Esophagus mucosa (tissue), 1 donor: ENCODE measurements at regions not wholly inside any gene's neighbourhood (a gene's known extent, or its start where the extent isn't known, plus 50 kb on each side); places are given as distances from the start of the nearest gene placed in this dataset.
"Not testable (repeated sequence)": the region's sequence is repeated elsewhere in the genome, so short reads cannot be mapped to it uniquely, and the experiment has no call there.

Source experiments
- ATAC-seq: fragments of 200-7000 bp; cut with Tn5 transposase; one replicate; pipeline ENCODE4 v1.9.1; 2020
- donor health status: DM: yes; HTN: yes; CAD: no.

GRCh38 chrX:40371376-40371775 lies 209.4 kb upstream of the ATP6AP2 start:
- no peak for ATAC-seq

DNA sequence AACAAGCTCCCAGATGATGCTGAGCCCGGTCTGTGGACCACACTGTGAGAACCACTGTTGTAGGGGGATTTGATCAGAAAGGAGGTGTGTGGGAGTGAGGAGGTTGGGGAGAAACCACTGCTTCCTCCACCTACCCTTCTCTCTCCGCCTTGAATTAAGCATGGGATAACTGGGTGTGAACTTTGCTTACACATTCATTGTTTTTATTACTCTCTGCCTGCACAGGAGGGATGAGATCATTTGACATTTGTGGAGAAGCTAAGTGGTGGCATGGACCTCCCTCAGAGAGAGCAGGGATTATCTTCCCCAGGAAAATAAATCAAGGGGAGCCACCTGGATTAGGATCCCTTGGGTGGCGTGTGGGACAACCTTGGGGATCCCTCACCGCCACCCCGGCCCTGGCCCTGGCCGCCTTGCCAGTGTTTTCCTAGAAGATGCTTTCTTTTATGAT lies 212.1 kb upstream of the ATP6AP2 start:
- no peak for ATAC-seq

DNA sequence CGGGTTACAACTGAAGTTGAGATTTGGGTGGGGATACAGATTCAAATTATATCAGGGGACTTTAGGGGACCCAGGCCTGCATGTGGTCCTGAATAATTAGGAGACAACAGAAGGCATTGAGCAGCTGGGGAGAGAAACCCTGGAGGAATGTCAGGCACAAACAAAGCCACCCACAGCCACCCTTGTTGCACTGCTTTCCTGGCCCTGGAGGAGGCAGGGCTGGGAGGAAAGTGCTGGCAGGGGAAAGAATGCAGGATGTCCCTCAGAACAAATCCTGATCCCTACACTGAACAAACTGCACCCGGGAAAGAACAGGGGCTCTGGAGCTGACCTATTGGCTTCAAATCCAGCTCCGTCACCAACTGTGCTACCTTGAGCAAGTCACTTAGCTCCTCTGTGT lies 214.1 kb upstream of the ATP6AP2 start:
- no peak for ATAC-seq

- not testable (repeated sequence) for ATAC-seq
These were observed 218.5 kb upstream of the ATP6AP2 start for GRCh38 chrX:40362291-40362690.

DNA sequence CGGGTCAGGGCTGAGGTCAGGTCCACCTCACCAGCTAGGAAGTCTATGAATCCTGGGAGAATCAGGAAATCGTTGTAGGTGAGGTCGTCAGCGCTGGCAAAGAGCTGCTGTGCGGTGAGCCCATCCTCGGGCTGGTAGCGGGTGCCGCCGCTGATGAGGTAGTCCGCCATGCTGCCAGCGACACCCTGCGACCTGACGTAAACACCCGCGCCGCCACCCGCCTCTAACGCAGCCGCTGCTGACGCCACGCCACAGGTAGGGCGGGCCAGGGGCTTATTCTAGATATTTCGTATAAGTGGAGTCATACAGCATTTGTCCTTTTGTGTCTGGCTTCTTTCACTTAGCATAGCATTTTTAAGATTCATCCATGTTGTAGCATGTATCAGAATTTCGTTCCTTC lies 220.2 kb upstream of the ATP6AP2 start:
- ATAC-seq, result no peak

- no peak for ATAC-seq
These were observed 221.2 kb upstream of the ATP6AP2 start for GRCh38 chrX:40359593-40359992.

GRCh38 chrX:40358994-40359393 lies 221.8 kb upstream of the ATP6AP2 start:
- no peak for ATAC-seq

- no peak for ATAC-seq
These were observed 231.5 kb upstream of the ATP6AP2 start for GRCh38 chrX:40349251-40349650.

DNA sequence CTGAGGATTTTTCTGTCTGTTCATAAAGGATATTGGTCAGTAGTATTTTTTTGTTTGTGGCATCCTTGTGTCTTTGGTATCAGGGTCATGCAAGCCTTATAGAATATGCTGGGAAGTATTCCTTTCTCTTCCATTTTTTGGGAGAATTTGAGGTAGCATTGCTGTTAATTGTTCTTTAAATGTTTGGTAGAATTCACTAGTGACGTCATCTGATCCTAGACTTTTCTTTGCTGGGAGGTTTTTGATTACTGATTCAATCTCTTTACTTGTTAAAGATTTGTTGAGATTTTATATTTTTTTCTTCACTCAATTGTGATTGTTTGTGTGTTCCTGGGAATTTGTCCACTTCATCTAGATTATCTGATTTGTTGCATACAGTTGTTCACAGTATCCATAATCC lies 234.4 kb upstream of the ATP6AP2 start:
- ATAC-seq, result no peak

DNA sequence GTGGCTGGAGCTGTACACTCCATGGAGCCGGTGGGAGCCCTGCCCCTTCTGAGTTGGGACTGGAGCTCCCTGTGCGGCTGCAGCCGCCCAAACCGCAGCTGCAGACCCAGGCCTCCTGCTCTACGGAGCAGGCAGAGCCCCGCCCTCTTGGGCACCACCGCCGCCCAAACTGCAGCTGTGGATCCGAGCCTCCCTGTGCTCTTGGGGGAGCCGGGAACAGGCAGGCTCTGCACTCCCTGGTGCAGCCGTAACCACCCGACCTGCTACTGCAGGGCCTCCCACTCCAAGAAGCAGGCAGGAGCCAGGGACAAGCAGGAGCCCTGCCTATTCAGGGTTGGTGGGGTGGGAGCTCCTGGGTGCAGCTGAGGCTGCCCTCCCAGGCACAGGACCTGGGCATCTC lies 237.5 kb upstream of the ATP6AP2 start:
- no peak for ATAC-seq

- no peak for ATAC-seq
These were observed 240.7 kb upstream of the ATP6AP2 start for GRCh38 chrX:40340116-40340515.

DNA sequence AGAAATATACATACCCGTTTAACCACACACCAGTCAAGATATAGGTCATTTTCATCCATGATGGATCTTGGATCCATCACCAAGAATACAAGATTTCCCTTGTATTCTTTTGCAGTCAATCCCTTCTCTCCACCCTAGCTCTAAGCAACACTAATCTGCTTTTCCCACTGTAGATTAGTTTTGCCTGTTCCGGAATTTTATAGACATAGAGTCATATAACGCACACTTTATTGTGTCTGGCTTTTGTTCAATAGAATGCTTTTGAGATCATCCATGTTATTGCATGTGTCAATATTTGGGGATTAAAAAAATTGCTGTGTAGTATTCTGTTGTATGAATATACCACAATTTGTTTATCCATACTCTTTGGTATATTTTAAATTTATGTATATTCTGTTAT lies 235.6 kb upstream of the BCOR start:
- ATAC-seq, result no peak

DNA sequence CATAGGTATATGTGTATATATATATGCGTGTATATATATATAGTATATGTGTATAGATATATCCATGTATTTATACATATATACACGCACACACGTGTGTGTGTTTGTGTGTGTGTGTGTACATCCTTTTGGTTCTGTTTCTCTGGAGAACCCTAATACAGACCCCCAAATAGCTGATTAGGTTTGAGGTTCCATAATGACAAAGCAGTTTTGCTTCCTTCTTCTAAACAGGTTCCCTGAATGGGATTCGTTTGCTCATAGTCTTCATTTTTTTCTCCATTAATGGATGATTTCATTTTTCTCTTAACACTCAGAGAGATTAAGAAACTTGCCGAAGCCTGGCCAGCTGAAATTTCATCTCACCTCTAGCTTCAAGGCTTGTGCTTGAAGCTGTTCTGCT lies 234.0 kb upstream of the BCOR start:
- ATAC-seq, result no peak

- ATAC-seq, result no peak
These were observed 233.6 kb upstream of the BCOR start for GRCh38 chrX:40331353-40331752.

DNA sequence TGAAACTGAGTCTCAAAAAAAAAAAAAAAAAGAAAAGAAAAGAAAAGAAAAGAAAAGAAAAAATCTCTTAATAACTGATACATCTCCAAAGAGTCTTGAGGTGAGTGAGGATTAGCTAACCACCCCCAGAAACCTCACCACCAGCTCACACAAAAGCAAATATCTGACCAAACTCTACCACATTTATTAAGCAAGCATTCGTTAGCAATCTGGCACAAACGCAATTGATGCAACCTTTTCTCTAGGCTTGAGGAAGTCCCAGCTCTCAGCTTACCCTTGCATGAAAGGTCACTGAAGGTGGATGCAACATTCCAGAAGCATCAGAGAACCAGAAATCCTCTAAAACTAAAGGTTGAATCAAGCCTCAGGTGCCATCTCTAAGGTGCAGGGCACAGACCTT lies 231.9 kb upstream of the BCOR start:
- no peak for ATAC-seq

DNA sequence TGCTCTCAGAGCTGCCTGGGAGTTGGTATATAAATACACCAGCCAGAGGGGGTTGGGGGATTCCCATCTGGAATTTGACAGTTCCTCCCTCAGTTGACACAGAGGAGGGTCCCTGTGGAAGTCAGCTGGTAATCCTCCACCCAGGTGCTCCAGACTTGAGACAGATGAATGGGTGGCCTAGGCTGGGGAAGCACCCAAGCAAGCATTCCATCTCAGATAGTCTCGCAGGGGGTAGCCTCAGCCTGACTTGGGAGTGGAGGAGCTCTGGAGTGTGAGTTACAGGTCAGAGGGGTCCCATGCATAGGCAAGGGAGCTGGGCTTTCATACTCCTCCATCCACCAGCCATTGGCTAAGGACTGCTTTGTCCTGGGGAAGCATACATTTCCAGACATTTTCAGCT lies 229.3 kb upstream of the BCOR start:
- no peak for ATAC-seq

DNA sequence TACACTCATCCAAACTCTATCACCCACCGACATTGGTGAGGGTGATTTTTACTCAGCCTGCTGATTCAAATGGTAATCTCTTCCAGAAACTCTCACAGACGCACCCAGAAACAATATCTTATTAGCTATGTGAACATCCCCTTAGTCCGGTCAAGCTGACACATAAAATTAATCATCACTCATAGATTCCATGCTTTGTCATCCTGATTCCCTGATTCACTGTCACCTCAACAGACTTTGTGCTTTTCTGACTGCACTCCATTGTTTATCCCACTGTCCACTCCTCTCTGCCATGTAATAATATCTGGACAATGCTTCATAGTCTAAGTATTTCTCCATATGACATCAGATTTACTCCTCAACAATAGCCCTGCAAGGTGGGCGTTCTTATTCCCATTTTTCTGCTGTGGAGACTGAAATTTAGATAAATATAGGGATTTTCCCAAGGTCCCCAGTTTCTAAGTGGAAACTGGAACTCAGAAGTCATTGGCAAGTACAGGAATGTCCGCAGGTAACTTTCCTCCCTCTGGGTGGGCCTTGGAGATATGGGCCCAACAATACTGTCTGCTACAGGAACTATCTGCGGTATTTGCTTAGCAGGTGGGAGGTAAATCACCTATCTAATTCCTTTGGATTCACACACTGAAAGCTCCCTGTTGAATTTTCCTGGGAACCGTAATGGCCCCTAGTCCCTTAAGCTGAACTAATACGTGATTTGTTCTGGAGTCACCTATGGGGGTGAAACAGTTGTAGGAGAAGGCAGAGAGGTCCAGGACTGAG lies 228.6 kb upstream of the BCOR start:
- peak; percentile 37 for ATAC-seq

DNA sequence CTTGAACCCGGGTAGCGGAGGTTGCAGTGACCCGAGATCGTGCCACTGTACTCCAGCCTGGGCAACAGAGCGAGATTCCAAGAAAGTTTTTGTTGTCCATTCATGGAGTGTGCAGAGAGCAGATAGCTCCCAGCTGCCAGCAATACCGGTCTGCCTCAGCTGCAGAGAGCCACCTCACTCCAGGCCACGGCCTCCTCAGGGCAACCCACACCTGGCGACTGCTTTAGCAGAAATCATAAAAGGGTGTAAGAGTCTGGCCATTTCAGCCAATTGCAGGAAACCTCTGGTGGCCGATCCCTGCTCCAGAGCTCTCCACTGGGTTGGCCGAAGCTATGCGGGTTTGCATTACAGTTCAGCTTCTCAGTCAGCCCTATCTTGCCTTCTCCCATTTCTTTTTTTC lies 227.4 kb upstream of the BCOR start:
- no peak for ATAC-seq

GRCh38 chrX:40323977-40324376 lies 226.2 kb upstream of the BCOR start:
- ATAC-seq, result no peak

GRCh38 chrX:40320819-40321218 lies 223.1 kb upstream of the BCOR start:
- no peak for ATAC-seq

GRCh38 chrX:40318801-40319200 lies 221.0 kb upstream of the BCOR start:
- ATAC-seq, result no peak

DNA sequence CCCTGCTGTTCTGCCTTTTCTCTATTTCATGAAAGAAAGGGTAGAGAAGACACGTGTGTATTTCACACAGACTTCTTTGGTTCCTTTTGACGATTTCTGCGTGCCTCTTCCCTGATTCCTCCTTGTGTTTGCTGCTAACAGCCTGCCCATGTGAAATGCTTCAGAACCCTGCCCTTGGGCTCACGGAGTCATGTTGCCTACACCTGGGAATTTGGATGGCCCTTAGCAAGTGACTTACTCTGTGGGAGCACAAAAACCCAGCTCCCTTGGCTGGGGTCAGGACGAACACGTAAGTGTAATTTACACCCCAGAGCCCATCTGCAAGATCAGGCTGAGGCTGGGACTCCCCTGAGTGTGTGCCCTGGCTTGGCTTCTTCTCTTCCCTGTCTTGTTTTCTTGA lies 220.3 kb upstream of the BCOR start:
- ATAC-seq, result no peak

GRCh38 chrX:40316502-40316901 lies 218.7 kb upstream of the BCOR start:
- ATAC-seq, result no peak

DNA sequence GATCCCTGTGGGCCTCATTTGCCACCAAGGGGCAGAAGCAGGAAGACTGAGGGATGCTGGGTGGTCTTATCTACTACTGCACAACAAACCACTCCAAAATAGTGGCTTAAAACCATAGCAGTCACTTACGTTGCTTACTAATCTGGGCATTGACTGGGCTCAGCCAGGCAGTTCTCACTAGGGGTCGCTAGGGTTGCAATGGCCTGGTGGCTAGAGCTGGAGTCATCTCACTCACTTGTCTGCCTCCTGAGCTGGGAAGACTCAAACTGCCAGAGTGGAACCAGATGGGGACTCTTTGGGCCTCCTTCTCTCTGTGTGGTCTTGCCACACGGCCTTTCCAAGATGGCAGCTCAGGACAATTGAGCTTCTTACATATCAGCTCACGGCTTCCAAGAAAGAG lies 216.3 kb upstream of the BCOR start:
- ATAC-seq, result no peak

- ATAC-seq, result no peak
These were observed 215.5 kb upstream of the BCOR start for GRCh38 chrX:40313269-40313668.
